Thymus (tissue), 11 donors: ENCODE measurements at regions not wholly inside any gene's neighbourhood (a gene's known extent, or its start where the extent isn't known, plus 50 kb on each side); places are given as distances from the start of the nearest gene placed in this dataset.
"Not testable (repeated sequence)": the region's sequence is repeated elsewhere in the genome, so short reads cannot be mapped to it uniquely, and the experiment has no call there.

ENCODE experiments used
- DNase-seq, 9 donors: peaks; one replicate each; pipeline ENCODE4 v3.0.0-alpha.2; 2013; ENCODE audit warnings: low spot score in 9 of 9, low read depth in 6 of 9, missing footprints in 1 of 9
- H3K27ac ChIP-seq, 2 donors: one replicate each; pipeline ENCODE4 v1.5.1; 2013; ENCODE audit warnings: control low read depth in 1 of 2, low read depth in 1 of 2, low read length in 1 of 2, mild to moderate bottlenecking in 1 of 2, moderate library complexity in 1 of 2
- H3K27me3 ChIP-seq, 2 donors: one replicate each; pipeline ENCODE4 v1.5.1; 2013; ENCODE audit warnings: low read length in 1 of 2; ENCODE audit not compliant: control insufficient read depth in 2 of 2, insufficient read depth in 1 of 2
- H3K36me3 ChIP-seq, 2 donors: one replicate each; pipeline ENCODE4 v1.5.1; 2013; ENCODE audit warnings: low read length in 1 of 2, mild to moderate bottlenecking in 1 of 2, moderate library complexity in 1 of 2; ENCODE audit not compliant: control insufficient read depth in 2 of 2, insufficient read depth in 2 of 2
- H3K4me1 ChIP-seq, 2 donors: one replicate each; pipeline ENCODE4 v1.5.1; 2013; ENCODE audit warnings: low read length in 2 of 2; ENCODE audit not compliant: control insufficient read depth in 2 of 2, insufficient read depth in 2 of 2
- H3K4me3 ChIP-seq, 2 donors: one replicate each; pipeline ENCODE4 v1.5.1; 2013; ENCODE audit warnings: low read length in 2 of 2, control low read depth in 1 of 2, mild to moderate bottlenecking in 1 of 2
- H3K9me3 ChIP-seq, 2 donors: one replicate each; pipeline ENCODE4 v1.5.1; 2013; ENCODE audit warnings: low read length in 1 of 2, mild to moderate bottlenecking in 1 of 2; ENCODE audit not compliant: control insufficient read depth in 2 of 2, insufficient read depth in 1 of 2
- WGBS: extraction: QIAGEN DNeasy Blood & Tissue Kit; methylation state at CpG from one replicate; pipeline ENCODE4 v1.1.7; 2013; 5-methylcytosine and 5-hydroxymethylcytosine counted together
- donor health status: healthy.

GRCh38 chr16:29334776-29335548 is 71.5 kb downstream of the NPIPB11 start:
- not testable (repeated sequence) for H3K4me3 ChIP-seq, H3K27ac ChIP-seq, H3K36me3 ChIP-seq, H3K27me3 ChIP-seq, H3K9me3 ChIP-seq
- peaks cover 16 to 38% of the 10 kb centered on the region in 2 donors for H3K4me1 ChIP-seq
- DNase-seq: peak in 5 of 9 donors; percentile 32 to 76 (median 51)
- 63% methylated on average over 17 of the region's 17 CpGs for WGBS

GRCh38 chr16:29333492-29334097 is 72.9 kb downstream of the NPIPB11 start:
- H3K36me3 ChIP-seq, DNase-seq, H3K27me3 ChIP-seq, H3K4me3 ChIP-seq, H3K27ac ChIP-seq, H3K9me3 ChIP-seq: not testable (repeated sequence)
- 95% methylated on average over 20 of the region's 20 CpGs for WGBS
- H3K4me1 ChIP-seq: peaks cover 9 to 26% of the 10 kb centered on the region in 2 donors

GRCh38 chr16:29330623-29331022 is 75.9 kb downstream of the NPIPB11 start:
- 97% methylated on average over 5 of the region's 5 CpGs for WGBS
- peaks cover 8 to 20% of the 10 kb centered on the region in 2 donors for H3K4me1 ChIP-seq

GRCh38 chr16:29328528-29328927 is 78.0 kb downstream of the NPIPB11 start:
- not testable (repeated sequence) for H3K36me3 ChIP-seq, H3K27me3 ChIP-seq, DNase-seq, H3K9me3 ChIP-seq, H3K4me1 ChIP-seq, H3K4me3 ChIP-seq, H3K27ac ChIP-seq
- WGBS: 97% methylated on average over 11 of the region's 11 CpGs

More at GRCh38 chr16:29330623-29331022, 75.9 kb downstream of the NPIPB11 start:
- not testable (repeated sequence) for H3K27me3 ChIP-seq, H3K27ac ChIP-seq, H3K36me3 ChIP-seq, H3K4me3 ChIP-seq, H3K9me3 ChIP-seq, DNase-seq

- H3K4me3 ChIP-seq, H3K36me3 ChIP-seq, H3K4me1 ChIP-seq, H3K9me3 ChIP-seq, H3K27ac ChIP-seq, H3K27me3 ChIP-seq, DNase-seq: not testable (repeated sequence)
- 93% methylated on average over 12 of the region's 12 CpGs for WGBS
These were observed 78.7 kb downstream of the NPIPB11 start for GRCh38 chr16:29327631-29328408.

- H3K9me3 ChIP-seq, H3K27me3 ChIP-seq, H3K36me3 ChIP-seq, H3K27ac ChIP-seq, H3K4me3 ChIP-seq, H3K4me1 ChIP-seq: not testable (repeated sequence)
- WGBS: 59% methylated on average over 32 of the region's 34 CpGs
- DNase-seq: peak in 1 of 9 donors; percentile 49
These were observed 80.1 kb downstream of the NPIPB11 start for GRCh38 chr16:29326164-29327125.

GRCh38 chr16:29323725-29324124 is 82.8 kb downstream of the NPIPB11 start:
- H3K4me1 ChIP-seq, H3K9me3 ChIP-seq, H3K27me3 ChIP-seq, H3K27ac ChIP-seq, H3K36me3 ChIP-seq, H3K4me3 ChIP-seq: not testable (repeated sequence)
- 94% methylated on average over 6 of the region's 6 CpGs for WGBS
- peak in 1 of 9 donors; percentile 28 for DNase-seq

- H3K4me1 ChIP-seq: peaks cover 0 to 26% of the 10 kb centered on the region in 2 donors
- no peaks in the 10 kb centered on the region for H3K27me3 ChIP-seq
- DNase-seq: no peak
- no peak overlapping the region for H3K4me3 ChIP-seq
- no peaks in the 10 kb centered on the region for H3K36me3 ChIP-seq
- H3K27ac ChIP-seq: no peak overlapping the region
- H3K9me3 ChIP-seq: no peaks in the 10 kb centered on the region
- 98% methylated on average over 9 of the region's 9 CpGs for WGBS
These were observed 84.9 kb downstream of the NPIPB11 start for GRCh38 chr16:29321585-29321984.
